ENCODE measurements at regions not wholly inside any gene's neighbourhood (a gene's known extent, or its start where the extent isn't known, plus 50 kb on each side); places are given as distances from the start of the nearest gene placed in this dataset.

- no peak for DNase-seq
- TF ChIP-seq CTCF (IDR thresholded peaks at IDR 0.05; ENCODE audit: partially characterized antibody, unreplicated experiment), result no peak
- Mint-ChIP-seq H3K4me1 (ENCODE audit: low read depth, unreplicated experiment) (peaks cover 3% of the 10 kb centered on the region), H3K4me3 (ENCODE audit: unreplicated experiment) (no peak overlapping the region), H3K27me3 (ENCODE audit: unreplicated experiment) (no peaks in the 10 kb centered on the region), H3K36me3 (ENCODE audit: unreplicated experiment) (no peaks in the 10 kb centered on the region), H3K27ac (ENCODE audit: unreplicated experiment) (no peak overlapping the region), H3K9me3 (ENCODE audit: unreplicated experiment) (no peaks in the 10 kb centered on the region)
Observed at GRCh38 chr13:39266426-39266825, 228.2 kb downstream of the NHLRC3 start.

DNA sequence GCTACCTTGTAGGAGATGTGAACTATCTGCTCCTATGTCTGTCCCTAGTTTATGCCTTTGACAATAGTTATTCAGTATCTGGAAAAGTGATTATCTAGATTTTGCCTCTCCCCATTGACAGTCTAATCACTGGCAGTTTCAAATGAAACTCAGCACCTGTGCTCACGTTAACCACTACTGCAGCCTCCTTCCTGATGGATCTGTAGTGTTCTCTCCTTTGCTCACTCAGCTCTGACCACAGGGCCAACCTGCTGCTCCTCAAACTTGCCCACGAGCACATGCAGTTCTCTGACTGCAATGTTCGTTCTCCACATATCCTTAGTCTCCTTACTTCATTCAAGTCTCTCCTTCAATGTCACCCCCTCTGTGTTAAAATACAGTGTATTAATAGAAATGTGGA lies 230.1 kb downstream of the NHLRC3 start:
- H3K27ac Mint-ChIP-seq (ENCODE audit: unreplicated experiment), result no peak overlapping the region
- H3K4me1 Mint-ChIP-seq (ENCODE audit: low read depth, unreplicated experiment), result no peaks in the 10 kb centered on the region
- TF ChIP-seq CTCF (IDR thresholded peaks at IDR 0.05; ENCODE audit: partially characterized antibody, unreplicated experiment), result no peak
- H3K27me3 Mint-ChIP-seq (ENCODE audit: unreplicated experiment), result no peaks in the 10 kb centered on the region
- DNase-seq, result no peak
- no peak overlapping the region for H3K4me3 Mint-ChIP-seq (ENCODE audit: unreplicated experiment)
- no peaks in the 10 kb centered on the region for H3K36me3 Mint-ChIP-seq (ENCODE audit: unreplicated experiment)
- no peaks in the 10 kb centered on the region for H3K9me3 Mint-ChIP-seq (ENCODE audit: unreplicated experiment)

- no peak overlapping the region for H3K27ac Mint-ChIP-seq (ENCODE audit: unreplicated experiment)
- H3K36me3 Mint-ChIP-seq (ENCODE audit: unreplicated experiment), result no peaks in the 10 kb centered on the region
- H3K4me1 Mint-ChIP-seq (ENCODE audit: low read depth, unreplicated experiment), result no peaks in the 10 kb centered on the region
- no peaks in the 10 kb centered on the region for H3K9me3 Mint-ChIP-seq (ENCODE audit: unreplicated experiment)
- no peak overlapping the region for H3K4me3 Mint-ChIP-seq (ENCODE audit: unreplicated experiment)
- TF ChIP-seq CTCF (IDR thresholded peaks at IDR 0.05; ENCODE audit: partially characterized antibody, unreplicated experiment), result no peak
- no peaks in the 10 kb centered on the region for H3K27me3 Mint-ChIP-seq (ENCODE audit: unreplicated experiment)
- DNase-seq, result no peak
Observed at GRCh38 chr13:39269004-39269403, 230.7 kb downstream of the NHLRC3 start.

GRCh38 chr13:39269411-39269810 lies 231.2 kb downstream of the NHLRC3 start:
- H3K4me1 Mint-ChIP-seq (ENCODE audit: low read depth, unreplicated experiment), result no peaks in the 10 kb centered on the region
- H3K9me3 Mint-ChIP-seq (ENCODE audit: unreplicated experiment), result no peaks in the 10 kb centered on the region

DNA sequence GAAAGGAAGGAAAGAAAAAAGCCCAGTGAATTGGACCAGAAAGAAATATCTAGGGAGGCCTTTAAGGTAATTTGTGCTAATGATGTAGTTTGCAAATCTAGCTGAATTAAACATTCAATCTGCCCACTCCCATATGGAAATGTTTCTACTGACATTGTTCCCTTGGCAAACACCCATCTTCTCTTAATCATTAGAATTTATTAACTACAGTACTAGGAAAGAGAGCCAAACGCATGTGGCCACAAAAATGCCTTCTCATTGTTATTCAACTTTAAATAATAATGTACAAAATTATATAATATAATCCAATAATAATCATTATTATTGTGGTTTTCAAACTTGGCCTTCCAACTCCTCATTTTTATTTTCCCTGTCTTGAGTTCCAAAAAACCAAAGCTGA lies 234.7 kb downstream of the NHLRC3 start:
- Mint-ChIP-seq H3K4me1 (ENCODE audit: low read depth, unreplicated experiment) (no peaks in the 10 kb centered on the region), H3K9me3 (ENCODE audit: unreplicated experiment) (peaks cover 1% of the 10 kb centered on the region), H3K4me3 (ENCODE audit: unreplicated experiment) (no peak overlapping the region), H3K27ac (ENCODE audit: unreplicated experiment) (no peak overlapping the region), H3K27me3 (ENCODE audit: unreplicated experiment) (no peaks in the 10 kb centered on the region), H3K36me3 (ENCODE audit: unreplicated experiment) (no peaks in the 10 kb centered on the region)
- TF ChIP-seq CTCF (IDR thresholded peaks at IDR 0.05; ENCODE audit: partially characterized antibody, unreplicated experiment), result no peak
- no peak for DNase-seq

More at GRCh38 chr13:39269411-39269810, 231.2 kb downstream of the NHLRC3 start:
- Mint-ChIP-seq H3K4me3 (ENCODE audit: unreplicated experiment) (peak overlapping the region; percentile 6), H3K36me3 (ENCODE audit: unreplicated experiment) (no peaks in the 10 kb centered on the region), H3K27ac (ENCODE audit: unreplicated experiment) (no peak overlapping the region), H3K27me3 (ENCODE audit: unreplicated experiment) (no peaks in the 10 kb centered on the region)
- TF ChIP-seq CTCF (IDR thresholded peaks at IDR 0.05; ENCODE audit: partially characterized antibody, unreplicated experiment), result no peak
- DNase-seq, result no peak
